GM19452 (cell line): ENCODE measurements at regions not wholly inside any gene's neighbourhood (a gene's known extent, or its start where the extent isn't known, plus 50 kb on each side); places are given as distances from the start of the nearest gene placed in this dataset.
A peak's percentile ranks its signal among the peaks of the same experiment; 100 is the strongest.

ENCODE experiments used
- ATAC-seq: cut with Tn5 transposase; IDR thresholded peaks from one replicate; pipeline ENCODE4 v1.9.1; 2021; ENCODE audit not compliant: unreplicated experiment

GRCh38 chr6:170100046-170100445 lies 190.8 kb downstream of the DLL1 start:
- no peak for ATAC-seq

DNA sequence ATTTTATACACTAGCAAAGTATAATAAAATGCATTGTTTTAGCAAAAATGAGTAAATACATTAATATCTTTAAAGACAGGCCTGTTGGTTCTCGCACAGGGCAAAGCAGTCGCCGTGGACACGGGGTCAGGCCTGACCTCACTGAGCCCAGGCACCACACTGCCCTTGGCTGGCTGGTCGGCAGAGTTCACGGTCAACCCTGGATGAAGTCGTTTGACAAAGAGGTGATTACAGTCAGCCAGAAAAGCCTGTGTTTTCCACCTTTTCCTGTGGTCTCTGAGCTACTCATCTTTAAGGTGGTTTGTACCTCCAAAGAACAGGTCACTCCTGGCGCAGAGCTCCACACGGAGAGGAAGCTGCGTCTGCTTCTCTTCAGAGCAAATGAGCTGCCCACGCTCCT lies 191.5 kb downstream of the DLL1 start:
- no peak for ATAC-seq

DNA sequence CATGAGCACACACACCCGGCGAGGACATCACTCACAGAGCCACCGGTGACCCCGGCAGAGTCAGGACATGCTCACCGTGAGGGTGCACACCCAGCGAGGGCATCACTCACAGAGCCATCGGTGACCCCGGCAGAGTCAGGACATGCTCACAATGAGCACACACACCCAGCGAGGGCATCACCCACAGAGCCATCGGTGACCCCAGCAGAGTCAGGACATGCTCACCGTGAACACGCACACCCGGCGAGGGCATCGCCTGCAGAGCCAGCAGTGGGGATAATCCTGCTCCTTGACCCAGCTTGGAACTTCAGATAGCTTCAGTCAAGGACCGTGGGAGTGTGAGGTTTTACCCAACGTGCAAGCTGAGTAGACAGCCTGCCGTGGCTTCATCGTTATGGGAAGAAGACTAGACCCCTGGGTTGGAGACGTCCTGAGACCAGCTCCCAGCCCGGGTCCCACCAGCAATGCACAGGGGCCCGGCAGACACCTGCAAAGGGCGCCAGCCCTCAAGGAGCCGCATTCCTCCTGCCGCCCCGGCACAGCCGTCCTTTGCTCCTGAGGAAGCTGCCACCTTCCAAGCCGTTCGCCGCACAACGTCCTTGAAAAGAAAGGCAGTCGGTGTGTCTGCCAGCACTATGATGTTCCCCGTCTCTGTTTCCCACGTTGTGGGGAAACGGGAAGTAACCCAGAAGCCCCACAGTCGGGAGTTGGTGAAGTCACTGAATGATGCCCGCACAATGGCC lies 192.3 kb downstream of the DLL1 start:
- no peak for ATAC-seq

DNA sequence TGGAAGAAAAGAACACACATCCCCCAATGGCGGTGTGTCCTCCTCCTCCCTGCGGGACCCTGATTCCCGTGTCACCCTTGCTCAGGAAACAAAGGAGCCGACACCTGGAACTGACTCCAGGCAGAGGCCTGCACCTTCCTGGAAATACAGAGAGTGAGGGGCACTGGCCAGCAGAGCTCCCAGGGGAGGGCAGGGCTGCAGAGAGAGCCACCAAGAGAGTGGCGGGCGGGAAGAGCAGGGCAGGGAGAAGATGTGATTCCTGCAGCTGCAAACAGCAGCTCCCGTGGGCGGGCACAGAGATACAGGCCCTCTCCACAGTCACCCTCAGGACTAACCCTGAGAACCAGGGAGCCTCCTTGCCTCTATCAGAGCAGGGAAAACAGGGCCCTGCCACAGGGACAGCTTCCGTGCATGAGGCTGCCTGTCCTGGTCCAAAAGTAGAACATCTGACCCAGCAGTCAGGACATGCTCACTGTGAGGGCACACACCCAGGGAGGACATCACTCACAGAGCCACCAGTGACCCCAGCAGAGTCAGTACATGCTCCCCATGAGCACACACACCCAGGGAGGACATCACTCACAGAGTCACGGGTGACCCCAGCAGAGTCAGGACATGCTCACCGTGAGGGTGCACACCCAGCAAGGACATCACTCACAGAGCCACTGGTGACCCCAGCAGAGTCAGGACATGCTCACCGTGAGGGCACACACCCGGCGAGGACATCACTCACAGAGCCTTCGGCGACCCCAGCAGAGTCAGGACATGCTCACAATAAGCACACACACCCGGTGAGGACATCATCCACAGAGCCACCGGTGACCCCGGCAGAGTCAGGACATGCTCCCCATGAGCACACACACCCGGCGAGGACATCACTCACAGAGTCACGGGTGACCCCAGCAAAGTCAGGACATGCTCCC lies 193.1 kb downstream of the DLL1 start:
- no peak for ATAC-seq

GRCh38 chr6:170096803-170097504 lies 193.9 kb downstream of the DLL1 start:
- ATAC-seq: no peak

GRCh38 chr6:170096191-170096802 lies 194.6 kb downstream of the DLL1 start:
- ATAC-seq: no peak

- ATAC-seq: no peak
Measured at GRCh38 chr6:170095273-170095981, 195.5 kb downstream of the DLL1 start.

DNA sequence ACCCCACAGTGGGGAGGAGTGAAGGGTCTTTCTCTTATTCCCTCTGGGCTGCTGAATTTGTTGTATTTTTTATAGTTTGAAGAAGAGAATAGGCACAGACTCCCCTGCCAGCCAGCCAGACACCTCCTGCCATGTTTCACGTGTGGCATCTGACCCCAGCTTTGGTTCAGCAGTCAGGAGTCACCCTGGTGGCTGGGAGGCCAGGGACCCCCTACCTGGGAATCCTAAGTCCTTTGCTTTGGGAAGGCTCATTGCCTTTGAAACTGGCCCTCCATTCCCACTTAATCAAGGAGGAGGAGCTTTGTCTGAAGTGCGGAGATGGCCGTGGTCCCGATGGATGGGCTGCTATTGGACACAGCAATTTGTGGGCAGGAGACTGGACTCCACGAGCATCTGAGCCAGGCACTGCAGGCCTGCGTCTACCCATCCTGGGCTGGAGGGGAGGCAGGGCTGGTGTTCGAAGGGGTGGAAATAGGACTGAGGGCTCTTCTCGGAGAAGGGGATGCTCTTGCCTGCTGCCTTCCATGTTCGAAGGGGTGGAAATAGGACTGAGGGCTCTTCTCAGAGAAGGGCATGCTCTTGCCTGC lies 196.1 kb downstream of the DLL1 start:
- no peak for ATAC-seq

DNA sequence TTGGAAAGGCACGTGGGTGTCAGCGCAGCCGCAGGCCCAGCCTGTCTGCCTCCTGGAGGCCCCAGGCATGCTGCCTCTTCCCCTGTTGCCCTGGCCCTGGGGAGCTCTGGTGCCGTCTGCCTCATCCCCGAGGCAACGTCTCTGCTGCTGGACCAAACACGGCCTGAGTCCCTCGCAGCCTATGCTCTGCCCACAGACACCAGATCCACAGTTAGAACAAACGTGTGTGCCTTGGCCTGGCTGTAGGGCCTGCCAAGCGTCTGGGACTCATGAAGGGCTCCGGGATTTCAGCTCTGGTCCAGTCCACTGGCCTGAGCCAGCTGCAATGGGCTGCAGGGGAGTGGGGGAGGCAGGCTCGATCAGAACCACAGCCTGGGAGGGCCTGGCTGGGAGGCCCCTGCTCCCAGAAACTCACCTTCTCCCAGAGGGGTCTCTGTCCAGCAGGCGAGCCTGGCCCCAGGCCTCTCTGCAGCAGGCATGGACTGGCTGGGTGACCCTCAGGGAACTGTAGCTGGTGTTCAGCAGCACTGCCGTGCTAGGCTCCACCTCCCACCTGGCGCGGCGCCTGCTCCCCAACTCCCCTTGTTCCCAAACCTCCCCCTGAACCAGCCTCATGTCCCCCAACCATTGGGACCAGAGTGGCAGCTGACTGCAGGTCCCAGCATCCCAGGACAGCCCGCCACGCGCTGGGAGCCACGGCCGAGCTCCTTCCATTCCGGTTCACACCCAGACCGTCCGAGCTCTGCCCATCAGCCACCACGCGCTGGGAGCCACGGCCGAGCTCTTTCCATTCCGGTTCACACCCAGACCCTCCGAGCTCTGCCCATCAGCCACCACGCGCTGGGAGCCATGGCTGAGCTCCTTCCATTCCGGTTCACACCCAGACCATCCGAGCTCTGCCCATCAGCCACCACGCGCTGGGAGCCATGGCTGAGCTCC lies 197.0 kb downstream of the DLL1 start:
- no peak for ATAC-seq

DNA sequence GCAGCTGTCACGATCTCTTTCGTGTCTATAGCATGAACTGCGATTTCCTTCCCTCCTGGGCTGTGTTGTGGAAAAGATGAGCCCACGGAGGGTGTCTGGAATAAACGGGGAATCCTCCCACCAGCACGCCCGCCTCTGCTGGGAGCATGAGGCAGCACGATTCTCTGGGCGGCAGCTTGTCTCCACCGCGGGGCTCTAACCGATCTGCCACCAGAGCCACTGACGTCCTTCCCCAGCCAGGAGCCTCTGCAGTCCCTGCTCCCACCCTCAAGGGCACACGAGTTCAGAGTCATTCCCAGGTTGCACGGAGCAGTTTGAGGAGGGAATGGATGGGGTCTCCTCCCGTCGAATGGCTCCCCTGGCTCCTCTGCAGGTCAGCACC lies 197.6 kb downstream of the DLL1 start:
- no peak for ATAC-seq

DNA sequence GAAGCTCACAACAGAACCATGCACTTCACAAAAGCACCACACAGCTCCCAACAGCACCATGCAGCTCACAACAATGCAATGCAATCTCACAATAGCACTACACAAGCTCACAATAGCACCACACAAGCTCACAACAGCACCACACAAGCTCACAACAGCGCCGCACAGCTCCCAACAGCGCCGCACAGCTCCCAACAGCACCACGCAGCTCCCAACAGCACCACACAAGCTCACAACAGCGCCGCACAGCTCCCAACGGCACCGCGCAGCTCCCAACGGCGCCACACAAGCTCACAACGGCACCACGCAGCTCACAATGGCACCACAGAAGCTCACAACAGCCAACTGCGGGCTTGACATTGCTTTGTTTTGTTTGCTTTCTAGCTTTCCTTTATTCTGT lies 198.1 kb downstream of the DLL1 start:
- no peak for ATAC-seq

GRCh38 chr6:170091639-170092579 lies 199.0 kb downstream of the DLL1 start:
- no peak for ATAC-seq

DNA sequence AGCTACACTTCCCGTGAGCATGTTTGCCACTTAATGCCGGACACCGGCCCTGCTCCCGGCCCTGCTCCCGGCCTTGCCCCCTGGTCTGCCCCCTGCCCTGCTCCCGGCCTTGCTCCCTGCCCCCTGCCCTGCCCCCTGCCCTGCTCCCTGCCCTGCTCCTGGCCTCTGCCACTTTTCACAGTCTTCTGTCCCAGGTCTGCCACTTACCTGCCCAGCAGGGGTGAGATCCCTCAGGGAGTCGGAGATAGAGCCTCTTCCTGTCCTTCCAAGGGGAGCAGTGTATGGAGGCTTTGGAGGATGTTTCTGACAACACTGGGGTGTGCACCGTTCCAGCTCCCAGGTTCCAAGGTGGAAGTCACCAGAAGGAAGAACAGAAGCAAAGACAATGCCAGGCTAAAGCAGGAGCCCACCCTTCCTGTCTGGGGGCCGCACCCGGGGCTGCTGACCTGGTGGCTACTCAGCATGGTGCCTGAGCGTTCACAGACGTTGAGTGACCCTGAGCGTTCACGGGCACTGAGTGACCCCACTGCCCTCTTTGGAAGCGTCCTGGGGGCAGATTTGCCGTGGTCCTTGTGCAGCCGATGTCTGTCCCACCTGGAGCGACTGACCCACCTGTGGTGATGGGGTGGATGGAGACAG lies 199.8 kb downstream of the DLL1 start:
- ATAC-seq: no peak

GRCh38 chr6:170090561-170090960 lies 200.3 kb downstream of the DLL1 start:
- ATAC-seq: no peak

DNA sequence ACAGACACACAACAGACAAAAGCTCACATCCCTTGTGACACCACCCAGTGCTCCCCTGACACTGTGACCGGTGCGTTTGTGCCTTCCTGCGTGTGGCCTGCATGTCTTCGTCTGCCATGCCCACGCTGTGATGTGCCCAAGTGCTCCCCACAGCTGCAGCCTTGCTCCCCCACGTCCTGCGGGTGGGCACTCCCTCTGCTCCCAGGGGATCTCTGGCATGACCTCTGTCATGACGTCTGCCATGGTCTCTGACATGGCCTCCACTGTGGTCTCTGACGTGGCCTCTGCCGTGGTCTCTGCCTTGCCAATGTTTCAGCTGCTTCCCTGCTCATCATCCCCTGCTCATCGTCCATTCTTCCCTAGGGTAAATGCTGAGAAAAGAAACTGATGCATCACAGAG lies 200.9 kb downstream of the DLL1 start:
- ATAC-seq: peak; percentile 21

GRCh38 chr6:170088582-170088955 lies 202.3 kb downstream of the DLL1 start:
- peak; percentile 8 for ATAC-seq

GRCh38 chr6:170087941-170088581 lies 202.8 kb downstream of the DLL1 start:
- ATAC-seq: peak; percentile 68
